ENCODE measurements at regions not wholly inside any gene's neighbourhood (a gene's known extent, or its start where the extent isn't known, plus 50 kb on each side); places are given as distances from the start of the nearest gene placed in this dataset.
"Not testable (repeated sequence)": the region's sequence is repeated elsewhere in the genome, so short reads cannot be mapped to it uniquely, and the experiment has no call there.

DNA sequence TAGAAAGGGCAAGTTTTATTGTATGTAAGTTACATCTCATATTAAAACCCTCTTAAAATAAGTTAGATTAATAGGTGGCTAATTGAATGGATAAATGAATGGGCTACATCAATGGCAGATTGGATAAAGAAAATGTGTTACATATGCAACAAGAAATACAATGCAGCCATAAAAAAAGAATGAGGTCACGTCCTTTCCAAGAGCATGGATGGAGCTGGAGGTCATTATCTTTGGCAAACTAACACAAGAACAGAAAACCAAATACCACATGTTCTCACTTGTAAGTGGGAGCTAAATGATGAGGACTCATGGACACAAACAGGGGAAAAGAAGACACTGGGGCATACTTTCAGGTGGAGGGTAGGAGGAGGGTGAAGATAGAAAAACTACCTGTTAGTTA lies 182.2 kb upstream of the GNAI1 start:
- DNase-seq (ENCODE audit: low spot score), result no peak

- DNase-seq (ENCODE audit: low spot score), result no peak
These were observed 183.2 kb upstream of the GNAI1 start for GRCh38 chr7:79951415-79951814.

- no peak for DNase-seq (ENCODE audit: low spot score)
These were observed 184.9 kb upstream of the GNAI1 start for GRCh38 chr7:79949778-79950177.

DNA sequence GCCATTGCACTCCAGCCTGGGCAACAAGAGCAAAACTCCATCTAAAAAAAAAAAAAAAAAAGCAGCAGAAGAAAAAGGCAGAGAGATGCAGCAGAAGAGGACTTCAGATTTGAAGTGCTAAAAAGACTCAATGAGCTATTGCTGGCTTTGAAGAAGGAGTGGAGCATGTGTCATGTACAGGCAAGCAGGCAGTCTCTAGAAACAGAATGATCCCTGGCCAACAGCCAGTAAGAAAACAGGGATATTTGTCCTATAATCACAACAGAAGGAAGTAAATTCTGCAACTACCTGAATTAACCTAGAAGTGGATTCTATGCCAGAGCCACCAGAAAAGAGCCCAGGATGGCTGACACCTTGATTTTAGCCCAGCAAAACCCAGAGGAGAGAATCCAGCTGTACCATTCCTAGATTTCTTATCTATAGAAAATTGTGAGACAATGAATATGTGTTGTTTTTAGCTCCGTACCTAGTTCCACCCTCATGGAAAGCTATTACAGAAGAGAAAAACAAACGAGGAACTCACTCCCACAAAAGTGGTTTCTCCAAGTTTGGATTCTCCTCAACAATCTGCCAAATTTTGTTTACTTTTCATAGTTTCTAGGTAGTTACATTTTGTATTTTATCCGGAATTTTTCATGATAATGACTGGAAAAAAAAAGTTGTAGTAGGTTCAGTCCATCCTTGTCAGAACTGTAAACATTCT lies 198.2 kb upstream of the GNAI1 start:
- no peak for DNase-seq (ENCODE audit: low spot score)

DNA sequence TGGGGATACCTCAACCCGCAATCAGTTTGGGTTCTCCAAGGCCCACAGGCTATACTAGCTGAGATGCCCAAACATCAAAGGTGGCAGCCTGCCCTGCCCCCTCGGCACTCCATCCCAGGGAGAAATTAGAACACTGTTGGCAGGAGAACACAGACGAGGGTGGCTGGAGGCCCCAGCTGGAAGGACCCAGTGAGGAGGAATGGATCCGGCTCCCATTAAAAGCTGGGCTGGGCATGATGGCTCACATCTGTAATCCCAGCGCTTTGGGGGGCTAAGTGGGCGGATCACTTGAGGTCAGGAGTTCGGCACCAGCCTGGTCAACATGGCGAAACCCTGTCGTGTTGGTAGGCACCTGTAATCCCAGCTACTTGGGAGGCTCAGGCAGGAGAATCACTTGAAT lies 199.9 kb upstream of the GNAI1 start:
- DNase-seq (ENCODE audit: low spot score), result no peak

DNA sequence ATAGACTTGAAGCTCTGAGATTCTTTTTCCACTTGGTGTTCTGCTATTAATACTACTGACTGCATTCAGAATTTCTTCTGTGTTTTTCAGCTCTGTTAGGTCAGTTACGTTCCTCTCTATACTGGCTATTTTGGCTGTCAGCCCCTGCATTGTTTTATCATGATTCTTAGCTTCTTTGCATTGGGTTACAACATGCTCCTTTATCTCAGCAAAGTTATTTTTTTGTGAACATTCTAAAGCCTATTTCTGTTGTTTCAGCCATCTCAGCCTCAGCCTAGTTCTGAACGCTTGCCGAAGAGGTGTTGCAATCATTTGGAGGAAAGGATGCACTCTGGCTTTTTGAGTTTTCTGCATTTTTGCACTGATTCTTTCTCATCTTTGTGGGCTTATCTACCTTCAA lies 201.5 kb upstream of the GNAI1 start:
- no peak for DNase-seq (ENCODE audit: low spot score)

DNA sequence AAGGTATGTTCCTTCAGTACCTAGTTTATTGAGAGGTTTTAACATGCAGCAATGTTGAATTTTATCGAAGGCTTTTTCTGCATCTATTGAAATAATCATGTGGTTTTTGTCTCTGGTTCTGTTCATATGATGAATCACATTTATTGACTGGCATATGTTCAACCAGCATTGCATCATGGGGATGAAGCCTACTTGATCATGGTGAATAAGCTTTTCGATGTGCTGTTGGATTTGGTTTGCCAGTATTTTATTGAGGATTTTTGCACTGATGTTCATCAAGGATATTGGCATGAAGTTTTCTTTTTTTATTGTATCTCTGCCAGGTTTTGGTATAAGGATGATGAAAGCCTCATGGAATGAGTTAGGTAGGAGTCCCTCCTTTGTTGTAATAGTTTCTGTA lies 204.0 kb upstream of the GNAI1 start:
- DNase-seq (ENCODE audit: low spot score), result no peak

- DNase-seq (ENCODE audit: low spot score), result no peak
These were observed 207.5 kb upstream of the GNAI1 start for GRCh38 chr7:79927116-79927515.

DNA sequence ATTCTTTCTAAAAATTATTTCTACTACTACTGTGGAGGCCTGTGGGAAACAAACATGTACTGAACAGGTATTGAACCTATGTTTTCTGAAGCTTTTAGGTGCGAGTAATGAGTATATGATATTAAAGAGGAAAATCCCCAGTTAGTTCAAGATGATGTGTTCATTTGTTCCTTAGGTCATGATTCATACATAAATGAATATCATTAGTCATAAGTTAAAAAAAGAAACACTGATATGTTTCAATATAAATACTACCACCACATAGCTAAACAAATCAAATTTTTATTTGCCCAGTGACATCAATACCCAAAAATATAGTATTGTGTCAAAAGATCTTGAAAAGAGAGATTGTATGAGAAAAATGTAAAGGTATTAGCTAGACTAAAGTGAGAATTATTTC lies 210.7 kb upstream of the GNAI1 start:
- DNase-seq (ENCODE audit: low spot score), result no peak

- DNase-seq (ENCODE audit: low spot score), result no peak
These were observed 211.7 kb upstream of the GNAI1 start for GRCh38 chr7:79922894-79923293.

GRCh38 chr7:79921976-79922375 lies 212.7 kb upstream of the GNAI1 start:
- DNase-seq (ENCODE audit: low spot score), result no peak

- not testable (repeated sequence) for DNase-seq (ENCODE audit: low spot score)
These were observed 216.0 kb upstream of the GNAI1 start for GRCh38 chr7:79918632-79919031.

GRCh38 chr7:79915346-79915745 lies 219.3 kb upstream of the GNAI1 start:
- not testable (repeated sequence) for DNase-seq (ENCODE audit: low spot score)

GRCh38 chr7:79912213-79912633 lies 222.4 kb upstream of the GNAI1 start:
- no peak for DNase-seq (ENCODE audit: low spot score)

GRCh38 chr7:79911420-79911819 lies 223.2 kb upstream of the GNAI1 start:
- no peak for DNase-seq (ENCODE audit: low spot score)

- DNase-seq (ENCODE audit: low spot score), result no peak
These were observed 225.5 kb upstream of the GNAI1 start for GRCh38 chr7:79909176-79909575.

GRCh38 chr7:79897166-79897565 lies 237.5 kb upstream of the GNAI1 start:
- DNase-seq (ENCODE audit: low spot score), result no peak

DNA sequence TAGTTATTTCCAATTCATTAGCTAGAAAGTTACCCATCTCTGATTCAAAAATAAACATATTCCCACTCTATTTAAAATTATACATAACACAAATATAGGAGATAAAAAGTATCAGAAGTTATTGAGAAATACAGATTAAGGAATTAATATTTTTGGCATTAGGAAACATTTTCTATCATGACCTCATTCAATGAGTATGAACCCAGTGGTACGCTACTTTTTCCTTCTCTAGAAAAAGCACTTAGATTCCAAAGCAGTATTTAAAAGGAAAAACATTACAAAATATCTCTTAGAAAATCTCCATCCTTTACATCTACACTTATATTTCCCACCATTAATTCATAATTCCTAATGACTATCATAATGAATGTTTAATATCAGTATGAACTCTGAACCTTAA lies 240.6 kb upstream of the GNAI1 start:
- no peak for DNase-seq (ENCODE audit: low spot score)

- DNase-seq (ENCODE audit: low spot score), result no peak
These were observed 251.7 kb upstream of the GNAI1 start for GRCh38 chr7:79882922-79883321.

- DNase-seq (ENCODE audit: low spot score), result no peak
These were observed 254.3 kb upstream of the GNAI1 start for GRCh38 chr7:79880312-79880711.

- DNase-seq (ENCODE audit: low spot score), result no peak
These were observed 256.7 kb upstream of the GNAI1 start for GRCh38 chr7:79877874-79878465.

GRCh38 chr7:79876848-79877252 lies 257.8 kb upstream of the GNAI1 start:
- no peak for DNase-seq (ENCODE audit: low spot score)

- no peak for DNase-seq (ENCODE audit: low spot score)
These were observed 259.8 kb upstream of the GNAI1 start for GRCh38 chr7:79874797-79875196.

DNA sequence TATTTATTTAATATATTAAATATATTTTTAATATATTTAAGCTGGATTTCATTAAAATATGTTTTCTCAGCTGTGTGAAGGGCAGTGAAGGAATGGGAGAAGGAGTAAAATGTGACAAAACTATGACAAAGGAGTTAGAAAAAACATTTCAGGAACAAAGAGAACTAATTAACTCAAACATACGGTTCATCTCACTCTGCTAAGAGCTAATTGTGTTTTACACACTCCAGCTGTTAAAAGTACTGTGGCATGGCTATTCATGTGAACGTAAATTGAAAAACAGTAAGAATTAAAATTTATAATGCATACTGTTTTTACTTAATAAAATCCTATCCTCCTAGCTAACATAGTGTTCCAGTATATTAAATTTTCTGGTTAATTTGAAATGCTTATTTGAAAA lies 262.5 kb upstream of the GNAI1 start:
- no peak for DNase-seq (ENCODE audit: low spot score)
